Endothelial cell of umbilical vein (primary cell): ENCODE measurements at regions not wholly inside any gene's neighbourhood (a gene's known extent, or its start where the extent isn't known, plus 50 kb on each side); places are given as distances from the start of the nearest gene placed in this dataset.

Experiments used
- BruUV-seq: library from RNA; stranded (reverse); fragments of 400-500 nt; replicated peaks from 2 replicates; lab custom pipeline; 2021; lab: Mats Ljungman, UMichigan
- CTCF ChIA-PET: fragments of 300-600, 350-600 bp; sonication (Branson Sonifier 250); formaldehyde crosslinking; loops from one replicate; lab custom pipeline; 2021; ENCODE audit warnings: antibody characterized with exemption, inconsistent platforms; lab: Charles Lee
- POLR2A ChIA-PET: fragments of 300-600, 350-600 bp; sonication (Branson Sonifier 250); formaldehyde crosslinking; loops from one replicate; lab custom pipeline; 2021; ENCODE audit warnings: antibody characterized with exemption, inconsistent platforms; lab: Charles Lee
- DNase-seq: peaks from one replicate; pipeline ENCODE4 v3.0.0-alpha.2; 2011; ENCODE audit warnings: low read depth, low spot score
- FAIRE-seq: peaks from 2 replicates; lab custom pipeline; 2011; peaks lifted over from hg19 to GRCh38; lab: Jason Lieb, UNC
- H2AFZ ChIP-seq: 2 replicates; pipeline ENCODE4 v1.6.0; 2012; ENCODE audit warnings: low read depth, low read length, control low read depth, inconsistent platforms
- H3K27ac ChIP-seq: 2 replicates; pipeline ENCODE4 v1.5.1; 2011; ENCODE audit warnings: low read depth, mild to moderate bottlenecking, control low read depth, low read length, moderate library complexity; ENCODE audit not compliant: insufficient read depth
- H3K27me3 ChIP-seq, 2 experiments: 2 replicates each; pipeline versions ENCODE4 v1.6.0 to v1.6.1; 2011; ENCODE audit warnings: low read length in 2 of 2, mixed read lengths in 1 of 2; ENCODE audit not compliant: control insufficient read depth in 2 of 2, insufficient read depth in 2 of 2
- H3K36me3 ChIP-seq, 2 experiments: 2 replicates in 1 of 2; 3 replicates in 1 of 2; pipeline ENCODE4 v1.5.1; 2011; ENCODE audit warnings: low read length in 2 of 2, mild to moderate bottlenecking in 1 of 2, moderate library complexity in 1 of 2; ENCODE audit not compliant: control insufficient read depth in 2 of 2, insufficient read depth in 2 of 2; ENCODE audit errors: extremely low read depth in 1 of 2
- H3K4me1 ChIP-seq: 3 replicates; pipeline ENCODE4 v1.5.1; 2011; ENCODE audit warnings: mild to moderate bottlenecking, low read length; ENCODE audit not compliant: control insufficient read depth, insufficient read depth; ENCODE audit errors: extremely low read depth
- H3K4me2 ChIP-seq: 2 replicates; pipeline ENCODE4 v1.6.1; 2011; ENCODE audit warnings: low read length, control low read depth, mixed read lengths; ENCODE audit not compliant: insufficient read depth
- H3K4me3 ChIP-seq, 3 experiments: fragments of 200-600 bp in 1 of 3; sonication (generic), shearing (Covaris generic) in 1 of 3; replicated peaks in 1 of 3; 2 replicates each; pipeline ENCODE4 v1.5.1; 2011 to 2016; ENCODE audit warnings: control low read depth in 3 of 3, low read length in 3 of 3, mild to moderate bottlenecking in 2 of 3, inconsistent platforms in 1 of 3, low read depth in 1 of 3, moderate library complexity in 1 of 3; ENCODE audit not compliant: insufficient read depth in 1 of 3
- H3K79me2 ChIP-seq: 2 replicates; pipeline ENCODE4 v1.6.0; 2012; ENCODE audit warnings: low read length, inconsistent platforms; ENCODE audit not compliant: control insufficient read depth, insufficient read depth
- H3K9ac ChIP-seq: replicated peaks from 2 replicates; pipeline ENCODE3; 2011; ENCODE audit warnings: low read length, control low read depth; ENCODE audit not compliant: insufficient read depth; ENCODE audit errors: extremely low read depth
- H3K9me1 ChIP-seq: replicated peaks from 3 replicates; pipeline ENCODE4 v1.6.0; 2011; ENCODE audit warnings: mild to moderate bottlenecking, low read length; ENCODE audit not compliant: control insufficient read depth, insufficient read depth; ENCODE audit errors: extremely low read depth
- H3K9me3 ChIP-seq: replicated peaks from 2 replicates; pipeline ENCODE4 v1.5.1; 2012; ENCODE audit warnings: low read length, inconsistent platforms; ENCODE audit not compliant: control insufficient read depth, insufficient read depth
- H4K20me1 ChIP-seq: replicated peaks from 2 replicates; pipeline ENCODE3; 2011; ENCODE audit warnings: mild to moderate bottlenecking, low read length; ENCODE audit not compliant: control insufficient read depth, insufficient read depth; ENCODE audit errors: extremely low read depth
- CTCF ChIP-seq, 2 donors: IDR thresholded peaks; 1 replicate in 1 of 2; 2 replicates in 1 of 2; pipeline ENCODE4 v1.5.1; 2011; ENCODE audit warnings: low read length in 2 of 2, mild to moderate bottlenecking in 2 of 2, moderate library complexity in 2 of 2, control low read depth in 1 of 2, inconsistent platforms in 1 of 2, low read depth in 1 of 2; ENCODE audit not compliant: insufficient read depth in 1 of 2; ENCODE audit errors: extremely low read depth in 1 of 2
- EZH2 ChIP-seq: IDR thresholded peaks from 2 replicates; pipeline ENCODE4 v1.6.1; 2012; ENCODE audit warnings: borderline replicate concordance, low read depth, mild to moderate bottlenecking, moderate library complexity, low read length, inconsistent platforms; ENCODE audit not compliant: severe bottlenecking
- GATA2 ChIP-seq: IDR thresholded peaks from 2 replicates; pipeline ENCODE4 v1.7.0; 2011; ENCODE audit warnings: low read depth, mild to moderate bottlenecking, moderate library complexity, mixed read lengths, low read length; ENCODE audit not compliant: insufficient read length, insufficient read depth
- MAX ChIP-seq: IDR thresholded peaks from 2 replicates; pipeline ENCODE4 v1.6.1; 2011; ENCODE audit not compliant: insufficient read depth, insufficient read length
- MYC ChIP-seq: IDR thresholded peaks from one replicate; pipeline ENCODE4 v1.6.1; 2011; ENCODE audit warnings: mild to moderate bottlenecking, low read depth, low read length
- POLR2A ChIP-seq: IDR thresholded peaks from 2 replicates; pipeline ENCODE4 v1.6.1; 2012; ENCODE audit warnings: low read depth, mild to moderate bottlenecking, control low read depth, low read length
- dilution Hi-C: fragments of 300-500 bp; cut with MboI; formaldehyde crosslinking; loops from one replicate; pipeline ENCODE4 v1.15.0; 2019; ENCODE audit warnings: low sequenced_read_pairs; ENCODE audit not compliant: extremely low pct_ligation_motif_present
- intact Hi-C: fragments of 100-400 bp; cut with micrococcal nuclease; formaldehyde crosslinking; loops from one replicate; pipeline ENCODE4 v1.10.0; 2022

- FAIRE-seq (no peak), DNase-seq (no peak)
- Histone ChIP-seq H3K9me1 (no peaks in the 10 kb centered on the region), H3K4me2 (no peak overlapping the region), H4K20me1 (no peaks in the 10 kb centered on the region), H3K27ac (no peak overlapping the region), H3K9ac (no peak overlapping the region), H3K4me1 (no peaks in the 10 kb centered on the region), H2AFZ (no peak overlapping the region), H3K36me3 (no peaks in the 10 kb centered on the region), H3K79me2 (no peaks in the 10 kb centered on the region), H3K9me3 (no peaks in the 10 kb centered on the region), H3K4me3 (no peak overlapping the region), H3K27me3 (no peaks in the 10 kb centered on the region)
- ChIA-PET POLR2A (no interaction called here), CTCF (interaction anchor here (0.8 to 2.1 kb wide), 4 partner anchors 10 to 46 kb away, joined by 3 to 7 read pairs (median 4); no protein-coding TSS in a partner anchor)
- TF ChIP-seq GATA2 = no peak
- no peak for TF ChIP-seq MAX
- no peak for TF ChIP-seq MYC
- TF ChIP-seq CTCF (IDR thresholded peaks at IDR 0.05; ENCODE audit: extremely low read depth in 1 of 2, insufficient read depth in 1 of 2, low read depth in 1 of 2, low read length in 2 of 2) = no peak
- no peak for TF ChIP-seq EZH2
- no peak for TF ChIP-seq POLR2A
- dilution Hi-C loops = no loop called here
- intact Hi-C loops = no loop called here
- no TSS peak for BruUV-seq
Measured at GRCh38 chr18:71352618-71353017, 1063.8 kb downstream of the SOCS6 start.
